Tibial nerve (tissue), 4 donors: ENCODE measurements at regions not wholly inside any gene's neighbourhood (a gene's known extent, or its start where the extent isn't known, plus 50 kb on each side); places are given as distances from the start of the nearest gene placed in this dataset.

Experiments
- DNase-seq, 2 donors: peaks; one replicate each; pipeline ENCODE4 v3.0.0-alpha.2; 2019; ENCODE audit warnings: low spot score in 2 of 2
- H3K27ac ChIP-seq, 4 donors: fragments of 200-600 bp; sonication (generic) in 3 of 4; one replicate each; pipeline ENCODE4 v1.5.1; 2017 to 2019; ENCODE audit warnings: mild to moderate bottlenecking in 1 of 4
- H3K27me3 ChIP-seq, 2 donors: fragments of 200-600 bp; sonication (generic) in 1 of 2; one replicate each; pipeline versions ENCODE4 v1.5.1 to v1.6.0; 2017 to 2019
- H3K36me3 ChIP-seq, 3 donors: fragments of 200-600 bp; sonication (generic); one replicate each; pipeline ENCODE4 v1.5.1; 2018 to 2019
- H3K4me1 ChIP-seq, 4 donors: fragments of 200-600 bp; sonication (generic) in 3 of 4; one replicate each; pipeline ENCODE4 v1.5.1; 2017 to 2019
- H3K4me3 ChIP-seq, 4 donors: fragments of 200-600 bp; sonication (generic) in 3 of 4; one replicate each; pipeline ENCODE4 v1.5.1; 2017 to 2019; ENCODE audit warnings: mild to moderate bottlenecking in 1 of 4, moderate library complexity in 1 of 4
- H3K9me3 ChIP-seq, 4 donors: fragments of 200-600 bp; sonication (generic) in 3 of 4; one replicate each; pipeline ENCODE4 v1.5.1; 2017 to 2019
- CTCF ChIP-seq, 5 experiments: fragments of 200-600 bp in 3 of 5; fragments of 450-650 bp in 2 of 5; sonication (generic) in 3 of 5; IDR thresholded peaks; one replicate each; pipeline ENCODE4 v1.5.1; 2016 to 2019; ENCODE audit warnings: antibody characterized with exemption in 5 of 5, mild to moderate bottlenecking in 3 of 5, moderate library complexity in 2 of 5
- EP300 ChIP-seq, 2 donors: sonication (generic); formaldehyde crosslinking; IDR thresholded peaks; one replicate each; pipeline ENCODE4 v1.6.1; 2017; ENCODE audit warnings: antibody characterized with exemption in 2 of 2, mild to moderate bottlenecking in 1 of 2
- POLR2A ChIP-seq, 2 donors: fragments of 450-650 bp; IDR thresholded peaks; one replicate each; pipeline ENCODE4 v1.6.1; 2017; ENCODE audit warnings: antibody characterized with exemption in 2 of 2, mild to moderate bottlenecking in 2 of 2, moderate library complexity in 2 of 2
- WGBS, 2 donors: methylation state at CpG; one replicate each; pipeline ENCODE4 v1.1.5; 2018; 5-methylcytosine and 5-hydroxymethylcytosine counted together

- DNase-seq = no peak
- no peaks in the 10 kb centered on the region for H3K9me3 ChIP-seq
- 38 to 45% methylated on average over 1 of the region's 1 CpG for WGBS, 2 donors
- TF ChIP-seq CTCF (IDR thresholded peaks at IDR 0.05) (no peak), EP300 (IDR thresholded peaks at IDR 0.05) (no peak), POLR2A (IDR thresholded peaks at IDR 0.05) (no peak)
- H3K36me3 ChIP-seq = no peaks in the 10 kb centered on the region
- H3K4me1 ChIP-seq = peaks cover 0 to 19% (median 7%) of the 10 kb centered on the region in 4 donors
- H3K4me3 ChIP-seq = no peak overlapping the region
- no peaks in the 10 kb centered on the region for H3K27me3 ChIP-seq
- H3K27ac ChIP-seq = no peak overlapping the region
These were observed 57.4 kb upstream of the ARHGAP42 start for GRCh38 chr11:100629671-100630070.

GRCh38 chr11:100630898-100631297 is 56.2 kb upstream of the ARHGAP42 start:
- DNase-seq = no peak
- Histone ChIP-seq H3K27me3 (no peaks in the 10 kb centered on the region), H3K27ac (no peak overlapping the region), H3K9me3 (no peaks in the 10 kb centered on the region), H3K4me3 (no peak overlapping the region), H3K4me1 (peaks cover 0 to 19% (median 7%) of the 10 kb centered on the region in 4 donors), H3K36me3 (no peaks in the 10 kb centered on the region)
- WGBS, 2 donors = 93 to 97% methylated on average over 2 of the region's 2 CpGs
- TF ChIP-seq EP300 (IDR thresholded peaks at IDR 0.05) (no peak), CTCF (IDR thresholded peaks at IDR 0.05) (no peak), POLR2A (IDR thresholded peaks at IDR 0.05) (no peak)

GRCh38 chr11:100631316-100631715 is 55.8 kb upstream of the ARHGAP42 start:
- Histone ChIP-seq H3K27ac (no peak overlapping the region), H3K27me3 (no peaks in the 10 kb centered on the region), H3K36me3 (no peaks in the 10 kb centered on the region), H3K4me1 (peaks cover 0 to 19% (median 7%) of the 10 kb centered on the region in 4 donors), H3K9me3 (no peaks in the 10 kb centered on the region), H3K4me3 (no peak overlapping the region)
- DNase-seq = no peak
- 84 to 87% methylated on average over 3 of the region's 3 CpGs for WGBS, 2 donors
- no peak for TF ChIP-seq POLR2A (IDR thresholded peaks at IDR 0.05)
- no peak for TF ChIP-seq CTCF (IDR thresholded peaks at IDR 0.05)
- TF ChIP-seq EP300 (IDR thresholded peaks at IDR 0.05) = no peak

- 17 to 19% methylated on average over 5 of the region's 5 CpGs for WGBS, 2 donors
- no peak overlapping the region for H3K4me3 ChIP-seq
- H3K27me3 ChIP-seq = no peaks in the 10 kb centered on the region
- peak in 1 of 2 donors; percentile 26 for TF ChIP-seq EP300 (IDR thresholded peaks at IDR 0.05)
- no peak for TF ChIP-seq CTCF (IDR thresholded peaks at IDR 0.05)
- DNase-seq = peak; percentile 42 to 55
- peak overlapping the region in 2 of 4 donors; percentile 8 to 72 for H3K27ac ChIP-seq
- H3K4me1 ChIP-seq = peaks cover 0 to 25% (median 7%) of the 10 kb centered on the region in 4 donors
- H3K9me3 ChIP-seq = peaks cover 0 to 8% (median 3%) of the 10 kb centered on the region in 4 donors
- no peaks in the 10 kb centered on the region for H3K36me3 ChIP-seq
These were observed 54.1 kb upstream of the ARHGAP42 start for GRCh38 chr11:100632941-100633452.

- no peak for DNase-seq
- no peak overlapping the region for H3K27ac ChIP-seq
- WGBS, 2 donors = 82 to 85% methylated on average over 3 of the region's 3 CpGs
- peaks cover 0 to 8% (median 3%) of the 10 kb centered on the region in 4 donors for H3K9me3 ChIP-seq
- no peaks in the 10 kb centered on the region for H3K27me3 ChIP-seq
- H3K4me1 ChIP-seq = peaks cover 0 to 47% (median 7%) of the 10 kb centered on the region in 4 donors
- no peak overlapping the region for H3K4me3 ChIP-seq
- TF ChIP-seq POLR2A (IDR thresholded peaks at IDR 0.05) (no peak), CTCF (IDR thresholded peaks at IDR 0.05) (no peak), EP300 (IDR thresholded peaks at IDR 0.05) (no peak)
- no peaks in the 10 kb centered on the region for H3K36me3 ChIP-seq
These were observed 51.9 kb upstream of the ARHGAP42 start for GRCh38 chr11:100635194-100635593.
